ENCODE measurements at regions not wholly inside any gene's neighbourhood (a gene's known extent, or its start where the extent isn't known, plus 50 kb on each side); places are given as distances from the start of the nearest gene placed in this dataset.

DNA sequence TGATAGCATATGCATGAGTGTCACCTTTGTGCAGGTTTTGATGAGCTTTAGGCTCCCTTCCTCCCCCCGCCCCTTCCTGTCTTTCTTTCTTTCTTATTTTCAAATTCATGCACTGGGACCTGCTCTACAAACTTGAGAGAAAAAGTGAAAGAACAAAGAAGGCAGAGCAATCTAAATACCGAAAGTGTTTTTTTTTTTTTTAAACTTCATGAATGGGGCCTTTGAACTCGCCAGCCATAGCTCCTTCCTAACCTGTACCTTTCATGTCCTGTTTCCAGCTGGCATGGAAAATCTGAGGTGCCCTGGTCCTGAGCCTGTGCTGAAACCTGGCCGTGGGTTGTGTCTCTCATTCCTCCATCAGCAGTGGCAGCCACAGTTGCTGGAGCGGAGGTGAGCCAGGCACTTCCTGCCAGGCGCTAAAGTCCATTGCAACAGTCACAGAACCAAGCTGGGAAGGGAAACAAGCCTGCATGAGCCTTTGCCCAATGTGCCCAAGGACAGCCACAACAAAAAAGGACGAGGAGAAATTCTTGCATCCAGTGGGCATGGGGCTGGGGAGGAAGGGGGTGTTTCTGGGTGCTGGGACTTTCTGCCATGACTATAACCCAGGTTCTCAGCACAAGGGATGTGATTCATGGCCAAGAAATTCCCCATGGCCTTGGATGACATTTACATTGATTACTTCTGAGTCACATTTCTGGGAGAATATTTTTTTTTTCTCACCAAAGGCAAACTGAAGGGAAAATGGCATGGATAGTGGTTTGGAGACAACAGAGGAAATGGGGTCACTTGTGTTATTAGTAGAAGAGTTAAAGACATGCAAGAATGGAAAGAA is 102.7 kb downstream of the TMEM30B start:
- H3K4me3 ChIP-seq (ENCODE audit: low read depth, low read length): no peak overlapping the region
- no peaks in the 10 kb centered on the region for H3K9me3 ChIP-seq (ENCODE audit: control insufficient read depth, insufficient read depth, low read length)
- H3K27me3 ChIP-seq (ENCODE audit: control insufficient read depth, insufficient read depth, low read length): no peaks in the 10 kb centered on the region
- peaks cover 12% of the 10 kb centered on the region for H3K4me1 ChIP-seq (ENCODE audit: control insufficient read depth, insufficient read depth, low read length)
- H3K9ac ChIP-seq (ENCODE audit: low read depth, low read length): no peak overlapping the region
- no peaks in the 10 kb centered on the region for H3K36me3 ChIP-seq (ENCODE audit: control insufficient read depth, insufficient read depth, low read length)

DNA sequence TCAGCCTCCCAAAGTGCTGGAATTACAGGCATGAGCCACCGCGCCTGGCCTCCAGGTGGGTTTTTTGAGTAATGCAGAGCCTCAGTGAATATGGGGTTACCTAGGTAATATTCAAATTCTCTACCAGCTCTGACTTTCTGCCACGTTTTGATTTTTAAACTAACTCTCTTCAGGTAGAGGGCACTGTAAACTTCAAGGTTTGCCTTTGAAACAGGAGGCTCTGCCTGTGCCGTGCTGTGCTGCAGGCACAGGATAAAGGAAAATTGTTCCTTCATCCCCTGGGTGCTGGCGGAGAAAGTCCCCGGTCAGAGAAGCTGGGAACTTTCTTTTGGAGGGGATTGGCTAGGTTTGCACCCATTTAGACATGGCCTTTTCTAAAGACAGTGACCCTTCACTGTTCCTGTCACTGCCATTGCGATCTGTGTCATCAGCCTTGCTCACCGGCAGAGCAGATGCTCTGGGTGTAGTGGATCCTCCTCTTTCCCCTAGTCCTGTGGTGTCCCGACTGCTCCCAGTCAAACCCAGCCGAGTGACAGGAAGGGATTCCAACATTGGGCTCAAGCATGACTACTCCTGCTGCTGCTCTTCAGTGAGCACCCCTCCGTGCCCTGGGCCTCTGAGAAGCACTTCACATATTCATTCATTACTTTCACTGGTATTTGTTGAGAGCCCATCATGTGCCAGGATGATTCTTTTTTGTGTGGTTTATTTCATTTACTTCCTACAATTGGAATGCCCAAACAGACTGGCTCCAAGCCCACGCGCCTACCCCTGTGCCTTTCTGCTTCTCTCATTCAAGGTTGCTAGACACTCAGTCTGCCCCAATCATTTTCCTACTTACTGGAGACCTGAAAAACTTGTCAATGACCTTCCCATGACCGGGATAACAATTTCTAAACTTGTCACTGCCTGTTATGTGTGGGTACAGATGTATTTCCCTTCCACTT is 103.6 kb downstream of the TMEM30B start:
- no peaks in the 10 kb centered on the region for H3K36me3 ChIP-seq (ENCODE audit: control insufficient read depth, insufficient read depth, low read length)
- no peaks in the 10 kb centered on the region for H3K9me3 ChIP-seq (ENCODE audit: control insufficient read depth, insufficient read depth, low read length)
- no peaks in the 10 kb centered on the region for H3K27me3 ChIP-seq (ENCODE audit: control insufficient read depth, insufficient read depth, low read length)
- peaks cover 9% of the 10 kb centered on the region for H3K4me1 ChIP-seq (ENCODE audit: control insufficient read depth, insufficient read depth, low read length)
- H3K4me3 ChIP-seq (ENCODE audit: low read depth, low read length): no peak overlapping the region
- H3K9ac ChIP-seq (ENCODE audit: low read depth, low read length): no peak overlapping the region

DNA sequence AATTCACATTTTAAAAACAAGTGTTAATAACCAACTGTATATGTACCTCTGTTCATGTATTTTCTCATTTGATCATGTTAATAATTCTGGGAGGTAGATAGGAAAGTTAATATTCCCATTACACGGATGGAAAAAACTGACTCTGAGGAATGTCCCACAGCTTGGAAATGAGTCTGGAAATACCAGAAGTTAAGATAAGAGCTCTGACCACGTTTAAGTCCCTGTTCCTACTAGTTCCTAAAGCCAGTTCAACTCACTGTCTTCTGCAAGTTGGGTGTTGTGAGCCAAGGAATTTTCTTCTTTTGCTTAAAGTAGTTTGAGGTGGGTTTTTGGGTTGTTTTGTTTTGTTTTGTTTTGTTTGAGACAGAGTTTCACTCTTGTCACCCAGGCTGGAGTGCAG is 104.5 kb downstream of the TMEM30B start:
- Histone ChIP-seq H3K9ac (ENCODE audit: low read depth, low read length) (no peak overlapping the region), H3K4me3 (ENCODE audit: low read depth, low read length) (no peak overlapping the region), H3K4me1 (ENCODE audit: control insufficient read depth, insufficient read depth, low read length) (peaks cover 9% of the 10 kb centered on the region), H3K27me3 (ENCODE audit: control insufficient read depth, insufficient read depth, low read length) (no peaks in the 10 kb centered on the region), H3K9me3 (ENCODE audit: control insufficient read depth, insufficient read depth, low read length) (no peaks in the 10 kb centered on the region), H3K36me3 (ENCODE audit: control insufficient read depth, insufficient read depth, low read length) (no peaks in the 10 kb centered on the region)

DNA sequence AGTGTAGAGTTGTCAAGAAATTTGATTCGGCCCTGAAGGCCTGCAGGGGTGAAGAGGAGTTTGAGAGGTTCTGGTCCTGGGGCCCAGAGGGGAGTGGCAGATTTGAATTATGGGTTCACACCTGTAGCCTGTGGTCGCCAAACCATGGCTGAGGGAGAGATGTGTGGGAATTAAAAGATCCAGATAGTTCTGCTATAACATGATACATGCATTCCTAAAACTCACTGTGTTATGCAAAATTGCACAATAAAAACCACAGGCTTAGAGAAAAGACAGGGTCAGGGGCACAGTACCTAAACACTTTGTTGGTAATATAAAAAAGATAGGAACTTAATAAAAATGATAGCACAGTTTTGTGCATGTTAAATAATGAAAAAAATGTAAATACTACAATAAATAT is 106.2 kb downstream of the TMEM30B start:
- H3K27me3 ChIP-seq (ENCODE audit: control insufficient read depth, insufficient read depth, low read length): no peaks in the 10 kb centered on the region
- no peaks in the 10 kb centered on the region for H3K9me3 ChIP-seq (ENCODE audit: control insufficient read depth, insufficient read depth, low read length)
- H3K4me1 ChIP-seq (ENCODE audit: control insufficient read depth, insufficient read depth, low read length): peaks cover 9% of the 10 kb centered on the region
- no peaks in the 10 kb centered on the region for H3K36me3 ChIP-seq (ENCODE audit: control insufficient read depth, insufficient read depth, low read length)
- no peak overlapping the region for H3K4me3 ChIP-seq (ENCODE audit: low read depth, low read length)
- H3K9ac ChIP-seq (ENCODE audit: low read depth, low read length): no peak overlapping the region

DNA sequence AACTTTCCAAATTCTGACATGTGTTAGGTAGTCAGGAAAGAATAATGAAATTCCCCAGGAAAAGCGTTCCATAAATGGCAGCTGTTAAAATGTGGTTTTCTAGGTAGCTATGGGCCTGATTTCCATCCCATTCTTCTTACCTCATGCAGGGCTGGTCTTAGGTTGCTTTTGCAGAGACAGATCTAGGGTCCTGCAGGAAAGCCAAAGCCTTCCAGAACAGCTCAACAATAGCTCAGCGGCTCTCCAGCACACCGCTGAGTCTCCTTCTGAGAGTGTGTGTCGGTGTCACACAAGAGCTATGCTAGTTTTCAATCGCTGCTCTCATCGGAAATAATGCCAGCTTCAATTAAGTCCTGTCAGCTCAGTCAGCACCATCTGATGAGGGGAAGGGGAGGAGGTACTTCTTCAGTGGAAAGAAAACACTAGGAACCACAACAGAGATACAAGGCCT is 106.7 kb downstream of the TMEM30B start:
- Histone ChIP-seq H3K27me3 (ENCODE audit: control insufficient read depth, insufficient read depth, low read length) (no peaks in the 10 kb centered on the region), H3K9me3 (ENCODE audit: control insufficient read depth, insufficient read depth, low read length) (no peaks in the 10 kb centered on the region), H3K36me3 (ENCODE audit: control insufficient read depth, insufficient read depth, low read length) (no peaks in the 10 kb centered on the region), H3K4me3 (ENCODE audit: low read depth, low read length) (no peak overlapping the region), H3K4me1 (ENCODE audit: control insufficient read depth, insufficient read depth, low read length) (peaks cover 9% of the 10 kb centered on the region), H3K9ac (ENCODE audit: low read depth, low read length) (no peak overlapping the region)

DNA sequence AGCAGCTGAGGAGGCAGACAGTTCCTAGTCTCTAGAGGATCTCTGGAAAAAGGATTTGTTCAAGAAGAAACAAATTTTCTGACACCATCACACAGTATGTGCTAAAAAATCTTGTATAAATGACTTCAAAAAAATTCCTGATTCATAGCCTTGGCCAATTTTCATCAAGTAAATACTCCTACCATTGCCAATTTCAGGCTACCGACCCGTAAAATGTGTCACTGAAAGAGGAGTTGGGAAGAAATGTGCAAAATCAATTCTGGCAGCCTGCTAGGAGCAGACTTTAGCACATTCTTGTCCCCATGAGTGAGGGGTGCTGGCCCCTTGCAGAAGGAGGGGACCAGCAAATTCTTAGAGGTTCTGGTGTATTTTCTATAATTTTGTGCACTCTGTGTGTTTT is 109.4 kb downstream of the TMEM30B start:
- Histone ChIP-seq H3K4me3 (ENCODE audit: low read depth, low read length) (no peak overlapping the region), H3K27me3 (ENCODE audit: control insufficient read depth, insufficient read depth, low read length) (no peaks in the 10 kb centered on the region), H3K36me3 (ENCODE audit: control insufficient read depth, insufficient read depth, low read length) (no peaks in the 10 kb centered on the region), H3K4me1 (ENCODE audit: control insufficient read depth, insufficient read depth, low read length) (peaks cover 3% of the 10 kb centered on the region), H3K9me3 (ENCODE audit: control insufficient read depth, insufficient read depth, low read length) (no peaks in the 10 kb centered on the region), H3K9ac (ENCODE audit: low read depth, low read length) (no peak overlapping the region)

DNA sequence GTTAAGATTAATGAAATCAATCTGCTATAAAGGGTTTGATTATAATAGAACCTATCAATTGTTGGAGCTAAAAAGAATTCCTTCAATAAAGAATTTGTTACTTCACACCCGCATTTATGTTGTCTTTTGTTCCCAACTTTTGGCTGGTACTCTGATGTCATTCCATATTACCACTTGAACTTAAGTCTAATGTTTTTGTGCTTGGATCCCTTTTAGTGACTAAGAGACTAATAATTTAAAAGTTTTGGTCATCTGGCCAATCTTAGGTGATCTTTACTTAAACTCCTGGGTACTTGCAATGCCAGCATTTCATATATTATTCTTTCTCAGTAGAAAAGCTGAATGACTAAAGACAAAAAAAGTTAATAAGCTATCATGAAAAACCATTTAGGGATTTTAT is 113.0 kb downstream of the TMEM30B start:
- Histone ChIP-seq H3K4me3 (ENCODE audit: low read depth, low read length) (no peak overlapping the region), H3K9ac (ENCODE audit: low read depth, low read length) (no peak overlapping the region), H3K27me3 (ENCODE audit: control insufficient read depth, insufficient read depth, low read length) (no peaks in the 10 kb centered on the region), H3K36me3 (ENCODE audit: control insufficient read depth, insufficient read depth, low read length) (no peaks in the 10 kb centered on the region), H3K4me1 (ENCODE audit: control insufficient read depth, insufficient read depth, low read length) (no peaks in the 10 kb centered on the region), H3K9me3 (ENCODE audit: control insufficient read depth, insufficient read depth, low read length) (no peaks in the 10 kb centered on the region)

DNA sequence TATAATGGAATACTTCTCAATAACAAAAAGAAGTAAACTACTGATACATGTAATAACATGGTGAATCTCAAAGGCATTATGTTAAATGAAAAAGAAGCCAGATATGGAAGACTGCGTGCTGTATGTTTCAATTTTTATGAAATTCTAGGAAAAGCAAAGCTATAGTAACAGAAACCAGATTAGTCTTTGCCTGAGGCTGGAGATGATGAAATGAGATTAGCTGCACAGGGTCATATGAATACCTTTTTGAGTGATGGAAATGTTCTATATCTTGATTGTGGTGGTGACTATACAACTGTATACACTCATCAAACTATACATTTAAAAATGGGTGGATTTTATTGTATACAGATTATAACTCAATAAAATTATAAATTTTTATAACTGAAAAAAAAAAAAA is 113.5 kb downstream of the TMEM30B start:
- Histone ChIP-seq H3K4me3 (ENCODE audit: low read depth, low read length) (no peak overlapping the region), H3K4me1 (ENCODE audit: control insufficient read depth, insufficient read depth, low read length) (no peaks in the 10 kb centered on the region), H3K9me3 (ENCODE audit: control insufficient read depth, insufficient read depth, low read length) (no peaks in the 10 kb centered on the region), H3K27me3 (ENCODE audit: control insufficient read depth, insufficient read depth, low read length) (no peaks in the 10 kb centered on the region), H3K36me3 (ENCODE audit: control insufficient read depth, insufficient read depth, low read length) (no peaks in the 10 kb centered on the region), H3K9ac (ENCODE audit: low read depth, low read length) (no peak overlapping the region)

DNA sequence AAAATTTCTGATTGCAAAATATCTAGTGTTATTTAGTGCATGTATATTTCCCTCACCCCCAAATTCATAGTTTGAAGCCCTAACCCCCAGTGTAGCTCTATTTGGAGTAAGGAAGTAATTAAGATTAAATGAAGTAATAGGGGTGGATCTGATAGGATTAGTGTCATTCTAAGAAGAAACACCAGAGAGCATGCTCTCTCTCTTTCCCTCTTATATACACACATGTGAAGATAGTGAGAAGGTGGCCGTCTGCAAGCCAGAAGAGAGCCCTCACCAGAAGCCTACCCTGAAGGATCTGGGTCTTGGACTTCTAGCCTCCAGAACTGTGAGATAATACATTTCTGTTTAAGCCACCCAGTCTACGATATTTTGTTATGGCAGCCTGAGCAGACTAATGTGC is 120.3 kb downstream of the TMEM30B start:
- H3K9me3 ChIP-seq (ENCODE audit: control insufficient read depth, insufficient read depth, low read length): no peaks in the 10 kb centered on the region
- H3K9ac ChIP-seq (ENCODE audit: low read depth, low read length): no peak overlapping the region
- no peaks in the 10 kb centered on the region for H3K4me1 ChIP-seq (ENCODE audit: control insufficient read depth, insufficient read depth, low read length)
- no peaks in the 10 kb centered on the region for H3K27me3 ChIP-seq (ENCODE audit: control insufficient read depth, insufficient read depth, low read length)
- no peaks in the 10 kb centered on the region for H3K36me3 ChIP-seq (ENCODE audit: control insufficient read depth, insufficient read depth, low read length)
- no peak overlapping the region for H3K4me3 ChIP-seq (ENCODE audit: low read depth, low read length)

DNA sequence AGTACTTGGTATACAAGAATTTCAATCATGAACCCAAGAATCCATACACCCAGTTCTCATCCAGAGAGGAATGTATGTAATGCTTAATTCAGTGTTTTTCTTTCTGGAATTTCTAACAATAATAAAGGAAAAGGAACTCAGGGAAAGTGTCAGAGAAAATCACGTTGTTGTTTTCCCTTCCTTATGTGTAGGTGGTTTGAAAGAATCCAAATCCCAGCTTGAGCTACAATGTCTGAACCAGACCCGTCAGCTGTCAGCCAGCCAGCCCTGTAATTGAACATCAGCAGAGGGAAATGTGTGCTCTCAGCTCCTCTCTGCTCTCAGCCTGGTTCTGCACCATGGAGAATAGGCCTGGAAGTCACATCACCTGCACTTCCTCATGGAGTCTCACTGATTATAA is 126.5 kb downstream of the TMEM30B start:
- H3K4me1 ChIP-seq (ENCODE audit: control insufficient read depth, insufficient read depth, low read length): peaks cover 19% of the 10 kb centered on the region
- no peak overlapping the region for H3K9ac ChIP-seq (ENCODE audit: low read depth, low read length)
- no peak overlapping the region for H3K4me3 ChIP-seq (ENCODE audit: low read depth, low read length)
- H3K36me3 ChIP-seq (ENCODE audit: control insufficient read depth, insufficient read depth, low read length): no peaks in the 10 kb centered on the region
- H3K27me3 ChIP-seq (ENCODE audit: control insufficient read depth, insufficient read depth, low read length): no peaks in the 10 kb centered on the region
- no peaks in the 10 kb centered on the region for H3K9me3 ChIP-seq (ENCODE audit: control insufficient read depth, insufficient read depth, low read length)

DNA sequence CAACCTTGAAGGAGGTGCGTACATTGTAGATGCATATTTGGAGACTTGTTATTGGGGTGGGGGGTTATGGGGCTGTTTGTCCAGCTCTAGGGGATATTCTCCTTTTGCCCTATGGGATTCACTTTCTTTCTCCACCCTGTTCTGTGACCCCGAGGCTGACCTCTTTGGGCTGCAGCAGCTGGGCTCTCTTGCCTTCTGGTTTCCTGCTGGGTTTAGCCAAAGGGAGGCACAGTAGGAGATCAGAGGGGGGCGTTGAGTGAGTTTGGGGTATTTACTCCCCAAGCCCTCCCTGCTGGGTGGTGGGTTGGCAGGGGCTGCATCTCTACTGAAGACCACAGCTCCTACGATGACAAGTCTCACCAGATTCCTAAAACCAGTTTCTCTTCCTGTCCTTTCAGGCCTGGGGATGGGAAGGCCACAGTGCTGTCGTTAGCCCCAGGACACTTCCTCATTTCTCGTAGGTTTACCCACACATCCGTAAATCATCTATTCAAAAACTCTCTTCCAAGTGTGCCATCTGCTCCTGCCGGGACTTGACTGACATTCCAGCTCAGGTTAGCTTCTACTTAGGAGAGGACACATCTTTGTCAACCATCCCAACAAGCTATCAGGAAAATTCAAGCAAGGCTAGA is 127.1 kb downstream of the TMEM30B start:
- Histone ChIP-seq H3K4me1 (ENCODE audit: control insufficient read depth, insufficient read depth, low read length) (peaks cover 19% of the 10 kb centered on the region), H3K9me3 (ENCODE audit: control insufficient read depth, insufficient read depth, low read length) (no peaks in the 10 kb centered on the region), H3K4me3 (ENCODE audit: low read depth, low read length) (no peak overlapping the region), H3K36me3 (ENCODE audit: control insufficient read depth, insufficient read depth, low read length) (no peaks in the 10 kb centered on the region), H3K27me3 (ENCODE audit: control insufficient read depth, insufficient read depth, low read length) (no peaks in the 10 kb centered on the region), H3K9ac (ENCODE audit: low read depth, low read length) (no peak overlapping the region)

All from iPS-15b (cell line).